ENCODE measurements at regions not wholly inside any gene's neighbourhood (a gene's known extent, or its start where the extent isn't known, plus 50 kb on each side); places are given as distances from the start of the nearest gene placed in this dataset.

DNA sequence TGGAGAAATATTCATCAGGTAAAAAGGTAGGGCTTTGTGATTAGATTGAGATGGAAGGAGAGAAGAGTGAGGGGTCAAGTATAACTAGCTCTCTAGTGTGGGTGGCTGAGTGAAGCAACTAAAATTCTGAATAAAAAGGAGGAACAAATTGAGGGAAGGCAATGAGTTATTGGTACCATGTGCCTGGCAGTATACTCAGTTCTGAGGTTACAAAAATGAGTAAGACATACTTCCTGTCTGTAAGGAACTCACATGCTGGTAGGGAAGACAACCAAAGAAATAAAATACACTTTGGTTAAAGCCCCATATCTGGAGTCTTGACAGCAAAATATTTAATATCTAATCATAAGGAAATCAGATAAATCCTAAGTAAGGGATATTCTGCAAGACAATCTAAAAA lies 476.8 kb upstream of the C9orf72 start:
- Histone ChIP-seq H3K4me1 (ENCODE audit: control insufficient read depth, insufficient read depth, low read length) (no peaks in the 10 kb centered on the region), H3K4me3 (ENCODE audit: low read depth in 2 of 2, low read length in 2 of 2) (no peak overlapping the region), H3K36me3 (ENCODE audit: control insufficient read depth, insufficient read depth, low read length) (no peaks in the 10 kb centered on the region), H3K27me3 (ENCODE audit: control insufficient read depth, insufficient read depth, low read length) (no peaks in the 10 kb centered on the region), H3K27ac (ENCODE audit: low read length) (no peak overlapping the region), H3K9me3 (ENCODE audit: control insufficient read depth, insufficient read depth, low read depth, low read length) (no peaks in the 10 kb centered on the region)
- no peak for DNase-seq (ENCODE audit: low read depth, low spot score)
- POLR2A ChIA-PET = no interaction called here
- TF ChIP-seq POLR2AphosphoS5 (IDR thresholded peaks at IDR 0.05; ENCODE audit: low read depth, low read length) (no peak), SIN3A (IDR thresholded peaks at IDR 0.05; ENCODE audit: borderline replicate concordance, insufficient read depth, low read depth, low read length) (no peak), TCF7L2 (IDR thresholded peaks at IDR 0.05; ENCODE audit: low read depth, low read length) (no peak)
- TF ChIP-seq, protein P1, sequence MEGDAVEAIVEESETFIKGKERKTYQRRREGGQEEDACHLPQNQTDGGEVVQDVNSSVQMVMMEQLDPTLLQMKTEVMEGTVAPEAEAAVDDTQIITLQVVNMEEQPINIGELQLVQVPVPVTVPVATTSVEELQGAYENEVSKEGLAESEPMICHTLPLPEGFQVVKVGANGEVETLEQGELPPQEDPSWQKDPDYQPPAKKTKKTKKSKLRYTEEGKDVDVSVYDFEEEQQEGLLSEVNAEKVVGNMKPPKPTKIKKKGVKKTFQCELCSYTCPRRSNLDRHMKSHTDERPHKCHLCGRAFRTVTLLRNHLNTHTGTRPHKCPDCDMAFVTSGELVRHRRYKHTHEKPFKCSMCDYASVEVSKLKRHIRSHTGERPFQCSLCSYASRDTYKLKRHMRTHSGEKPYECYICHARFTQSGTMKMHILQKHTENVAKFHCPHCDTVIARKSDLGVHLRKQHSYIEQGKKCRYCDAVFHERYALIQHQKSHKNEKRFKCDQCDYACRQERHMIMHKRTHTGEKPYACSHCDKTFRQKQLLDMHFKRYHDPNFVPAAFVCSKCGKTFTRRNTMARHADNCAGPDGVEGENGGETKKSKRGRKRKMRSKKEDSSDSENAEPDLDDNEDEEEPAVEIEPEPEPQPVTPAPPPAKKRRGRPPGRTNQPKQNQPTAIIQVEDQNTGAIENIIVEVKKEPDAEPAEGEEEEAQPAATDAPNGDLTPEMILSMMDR (IDR thresholded peaks at IDR 0.05) = no peak
- TF ChIP-seq, protein P2, sequence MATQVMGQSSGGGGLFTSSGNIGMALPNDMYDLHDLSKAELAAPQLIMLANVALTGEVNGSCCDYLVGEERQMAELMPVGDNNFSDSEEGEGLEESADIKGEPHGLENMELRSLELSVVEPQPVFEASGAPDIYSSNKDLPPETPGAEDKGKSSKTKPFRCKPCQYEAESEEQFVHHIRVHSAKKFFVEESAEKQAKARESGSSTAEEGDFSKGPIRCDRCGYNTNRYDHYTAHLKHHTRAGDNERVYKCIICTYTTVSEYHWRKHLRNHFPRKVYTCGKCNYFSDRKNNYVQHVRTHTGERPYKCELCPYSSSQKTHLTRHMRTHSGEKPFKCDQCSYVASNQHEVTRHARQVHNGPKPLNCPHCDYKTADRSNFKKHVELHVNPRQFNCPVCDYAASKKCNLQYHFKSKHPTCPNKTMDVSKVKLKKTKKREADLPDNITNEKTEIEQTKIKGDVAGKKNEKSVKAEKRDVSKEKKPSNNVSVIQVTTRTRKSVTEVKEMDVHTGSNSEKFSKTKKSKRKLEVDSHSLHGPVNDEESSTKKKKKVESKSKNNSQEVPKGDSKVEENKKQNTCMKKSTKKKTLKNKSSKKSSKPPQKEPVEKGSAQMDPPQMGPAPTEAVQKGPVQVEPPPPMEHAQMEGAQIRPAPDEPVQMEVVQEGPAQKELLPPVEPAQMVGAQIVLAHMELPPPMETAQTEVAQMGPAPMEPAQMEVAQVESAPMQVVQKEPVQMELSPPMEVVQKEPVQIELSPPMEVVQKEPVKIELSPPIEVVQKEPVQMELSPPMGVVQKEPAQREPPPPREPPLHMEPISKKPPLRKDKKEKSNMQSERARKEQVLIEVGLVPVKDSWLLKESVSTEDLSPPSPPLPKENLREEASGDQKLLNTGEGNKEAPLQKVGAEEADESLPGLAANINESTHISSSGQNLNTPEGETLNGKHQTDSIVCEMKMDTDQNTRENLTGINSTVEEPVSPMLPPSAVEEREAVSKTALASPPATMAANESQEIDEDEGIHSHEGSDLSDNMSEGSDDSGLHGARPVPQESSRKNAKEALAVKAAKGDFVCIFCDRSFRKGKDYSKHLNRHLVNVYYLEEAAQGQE (IDR thresholded peaks at IDR 0.05; ENCODE audit: insufficient read depth in 1 of 2, low read depth in 2 of 2, low read length in 1 of 2) = no peak
- no peak for ATAC-seq
- CTCF ChIA-PET = no interaction called here
- intact Hi-C loops (cut with micrococcal nuclease; ENCODE audit: unreplicated experiment) (no loop called here), in situ Hi-C loops (cut with HindIII; ENCODE audit: low pct_unique_long_range_greater_than_20kb, low sequenced_read_pairs) (no loop called here)
- no TSS peak for BruUV-seq (replicated peaks)

DNA sequence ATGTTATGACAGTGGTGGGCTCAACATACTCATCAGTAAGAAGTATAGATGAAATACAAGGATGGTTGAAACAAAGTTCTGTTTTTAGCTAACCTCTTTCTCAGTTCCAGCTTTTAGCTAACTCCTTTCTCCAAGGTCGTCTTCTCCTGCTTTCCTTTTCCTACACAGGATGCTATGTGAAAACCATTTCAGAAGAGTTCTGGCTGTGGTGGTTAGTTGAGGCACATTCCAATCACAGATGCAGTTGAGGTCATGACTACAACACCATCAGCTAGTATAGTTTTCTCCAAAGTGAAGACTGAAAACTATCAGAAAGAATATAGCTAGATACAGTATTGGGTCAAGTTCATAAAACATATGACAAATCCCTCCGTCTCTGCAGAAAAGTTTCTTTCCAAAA lies 477.7 kb upstream of the C9orf72 start:
- Histone ChIP-seq H3K36me3 (ENCODE audit: control insufficient read depth, insufficient read depth, low read length) (no peaks in the 10 kb centered on the region), H3K4me3 (ENCODE audit: low read depth in 2 of 2, low read length in 2 of 2) (no peak overlapping the region), H3K4me1 (ENCODE audit: control insufficient read depth, insufficient read depth, low read length) (no peaks in the 10 kb centered on the region), H3K27ac (ENCODE audit: low read length) (no peak overlapping the region), H3K9me3 (ENCODE audit: control insufficient read depth, insufficient read depth, low read depth, low read length) (no peaks in the 10 kb centered on the region), H3K27me3 (ENCODE audit: control insufficient read depth, insufficient read depth, low read length) (no peaks in the 10 kb centered on the region)
- no TSS peak for BruUV-seq (replicated peaks)
- ATAC-seq (no peak), DNase-seq (ENCODE audit: low read depth, low spot score) (no peak)
- ChIA-PET CTCF (no interaction called here), POLR2A (no interaction called here)
- intact Hi-C loops (cut with micrococcal nuclease; ENCODE audit: unreplicated experiment) = no loop called here
- in situ Hi-C loops (cut with HindIII; ENCODE audit: low pct_unique_long_range_greater_than_20kb, low sequenced_read_pairs) = no loop called here
- TF ChIP-seq SIN3A (IDR thresholded peaks at IDR 0.05; ENCODE audit: borderline replicate concordance, insufficient read depth, low read depth, low read length) (no peak), POLR2AphosphoS5 (IDR thresholded peaks at IDR 0.05; ENCODE audit: low read depth, low read length) (no peak), TCF7L2 (IDR thresholded peaks at IDR 0.05; ENCODE audit: low read depth, low read length) (no peak)
- TF ChIP-seq, protein P1 (IDR thresholded peaks at IDR 0.05) = no peak
- TF ChIP-seq, protein P2 (IDR thresholded peaks at IDR 0.05; ENCODE audit: insufficient read depth in 1 of 2, low read depth in 2 of 2, low read length in 1 of 2) = no peak
